Activated T-helper 2 cell treated with anti-CD3 and anti-CD28 coated beads, Interferon-gamma antibody, Interleukin-2, Interleukin-4, amounts not matched to agents 10 μg/mL and 5 μg/mL and 100 μg/mL, durations not matched to agents 14 hours and 24 hours and 36 hours (primary cell): ENCODE measurements at regions not wholly inside any gene's neighbourhood (a gene's known extent, or its start where the extent isn't known, plus 50 kb on each side); places are given as distances from the start of the nearest gene placed in this dataset.

Source experiments
- DNase-seq: peaks from one replicate; pipeline ENCODE4 v3.0.0; 2021; ENCODE audit warnings: low spot score
- H3K27ac Mint-ChIP-seq: one replicate; pipeline ENCODE4 v1.8.0; 2021; ENCODE audit warnings: mixed read lengths
- H3K27me3 Mint-ChIP-seq: one replicate; pipeline ENCODE4 v1.8.0; 2021; ENCODE audit warnings: low read depth, mixed read lengths
- H3K36me3 Mint-ChIP-seq: one replicate; pipeline ENCODE4 v1.8.0; 2021; ENCODE audit warnings: low read depth, mixed read lengths
- H3K4me1 Mint-ChIP-seq: one replicate; pipeline ENCODE4 v1.8.0; 2021; ENCODE audit warnings: low read depth, mixed read lengths
- H3K4me3 Mint-ChIP-seq: one replicate; pipeline ENCODE4 v1.8.0; 2021; ENCODE audit warnings: low read depth, mild to moderate bottlenecking, moderate library complexity, mixed read lengths
- H3K9me3 Mint-ChIP-seq: one replicate; pipeline ENCODE4 v1.8.0; 2021; ENCODE audit warnings: mixed read lengths
- intact Hi-C: fragments of 100-400 bp; cut with micrococcal nuclease; formaldehyde crosslinking; loops from one replicate; pipeline ENCODE4 v1.15.1; 2023

GRCh38 chr15:47640901-47641300 lies 76.4 kb upstream of the SEMA6D start:
- no peak overlapping the region for H3K27ac Mint-ChIP-seq
- no peak overlapping the region for H3K4me3 Mint-ChIP-seq

DNA sequence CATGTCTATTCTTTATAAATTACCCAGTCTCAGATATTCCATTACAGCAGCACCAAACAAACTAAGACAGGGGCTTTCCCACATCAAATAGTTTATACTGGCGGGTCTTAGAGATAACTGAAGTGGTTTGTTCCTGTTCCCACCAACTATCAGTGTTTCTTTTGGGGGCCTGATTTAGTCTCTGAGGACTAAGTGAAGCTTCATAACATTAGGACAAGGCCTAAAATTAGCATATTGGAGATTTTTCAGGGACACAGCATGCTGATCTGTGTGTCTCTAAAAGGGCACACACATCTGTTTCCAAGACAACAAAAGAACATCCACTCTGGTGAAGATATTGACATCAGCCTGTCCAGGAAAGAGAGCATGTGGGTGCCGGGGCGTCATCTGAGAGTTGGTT lies 72.6 kb upstream of the SEMA6D start:
- Mint-ChIP-seq H3K4me1 (no peaks in the 10 kb centered on the region), H3K9me3 (no peaks in the 10 kb centered on the region), H3K27ac (no peak overlapping the region), H3K4me3 (no peak overlapping the region), H3K36me3 (no peaks in the 10 kb centered on the region), H3K27me3 (no peaks in the 10 kb centered on the region)
- DNase-seq, result no peak
- intact Hi-C loops, result no loop called here

More at GRCh38 chr15:47640901-47641300, 76.4 kb upstream of the SEMA6D start:
- Mint-ChIP-seq H3K27me3 (no peaks in the 10 kb centered on the region), H3K36me3 (no peaks in the 10 kb centered on the region), H3K4me1 (no peaks in the 10 kb centered on the region), H3K9me3 (no peaks in the 10 kb centered on the region)
- DNase-seq, result no peak
- intact Hi-C loops, result no loop called here

- Mint-ChIP-seq H3K36me3 (no peaks in the 10 kb centered on the region), H3K27me3 (no peaks in the 10 kb centered on the region), H3K27ac (no peak overlapping the region), H3K4me3 (no peak overlapping the region), H3K4me1 (no peaks in the 10 kb centered on the region), H3K9me3 (no peaks in the 10 kb centered on the region)
- intact Hi-C loops, result no loop called here
- no peak for DNase-seq
Observed at GRCh38 chr15:47650564-47650963, 66.7 kb upstream of the SEMA6D start.

- H3K4me3 Mint-ChIP-seq, result no peak overlapping the region
- H3K27ac Mint-ChIP-seq, result no peak overlapping the region
- intact Hi-C loops, result no loop called here
- H3K9me3 Mint-ChIP-seq, result no peaks in the 10 kb centered on the region
- H3K36me3 Mint-ChIP-seq, result no peaks in the 10 kb centered on the region
- H3K27me3 Mint-ChIP-seq, result no peaks in the 10 kb centered on the region
- no peak for DNase-seq
- H3K4me1 Mint-ChIP-seq, result no peaks in the 10 kb centered on the region
Observed at GRCh38 chr15:47652328-47652727, 65.0 kb upstream of the SEMA6D start.

GRCh38 chr15:47652844-47653243 lies 64.5 kb upstream of the SEMA6D start:
- Mint-ChIP-seq H3K4me3 (no peak overlapping the region), H3K9me3 (no peaks in the 10 kb centered on the region), H3K36me3 (no peaks in the 10 kb centered on the region), H3K27ac (no peak overlapping the region), H3K27me3 (no peaks in the 10 kb centered on the region), H3K4me1 (no peaks in the 10 kb centered on the region)
- DNase-seq, result no peak
- intact Hi-C loops, result no loop called here

DNA sequence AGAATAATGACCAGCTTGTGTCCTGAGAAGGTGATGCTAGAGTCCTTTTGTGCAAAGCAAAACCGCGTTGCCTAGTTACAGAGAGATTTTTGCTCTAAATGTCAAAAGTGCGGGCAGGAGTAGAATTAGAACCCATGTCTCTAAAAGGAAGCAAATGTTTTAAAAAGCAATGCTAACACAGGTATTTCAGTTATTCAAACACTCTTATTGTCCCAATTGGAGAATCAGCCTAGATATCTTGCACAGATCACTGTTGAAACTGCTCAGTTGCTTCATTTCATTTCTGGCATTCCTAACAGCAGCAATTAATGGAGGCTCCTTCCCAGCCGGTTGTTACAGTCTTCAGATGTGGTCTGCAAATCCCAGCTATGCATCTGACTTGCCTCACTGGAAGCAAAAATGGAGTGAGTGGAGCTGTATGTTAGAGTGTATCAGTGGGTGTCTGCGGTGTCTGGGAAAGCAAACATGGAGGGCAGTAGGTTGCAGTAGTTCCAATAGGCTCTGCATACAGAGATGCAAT lies 55.6 kb upstream of the SEMA6D start:
- no peak overlapping the region for H3K4me3 Mint-ChIP-seq
- no peaks in the 10 kb centered on the region for H3K4me1 Mint-ChIP-seq
- H3K27ac Mint-ChIP-seq, result no peak overlapping the region
- DNase-seq, result no peak
- H3K27me3 Mint-ChIP-seq, result no peaks in the 10 kb centered on the region
- H3K9me3 Mint-ChIP-seq, result peaks cover 2% of the 10 kb centered on the region
- intact Hi-C loops, result no loop called here
- H3K36me3 Mint-ChIP-seq, result no peaks in the 10 kb centered on the region

GRCh38 chr15:47663101-47663500 lies 54.2 kb upstream of the SEMA6D start:
- Mint-ChIP-seq H3K27ac (no peak overlapping the region), H3K4me3 (no peak overlapping the region), H3K4me1 (no peaks in the 10 kb centered on the region), H3K9me3 (peaks cover 4% of the 10 kb centered on the region), H3K27me3 (no peaks in the 10 kb centered on the region), H3K36me3 (no peaks in the 10 kb centered on the region)
- intact Hi-C loops, result no loop called here
- DNase-seq, result no peak
